Body of pancreas (tissue), 4 donors: ENCODE measurements at regions not wholly inside any gene's neighbourhood (a gene's known extent, or its start where the extent isn't known, plus 50 kb on each side); places are given as distances from the start of the nearest gene placed in this dataset.

Experiments
- CTCF ChIP-seq, 7 experiments: fragments of 450-650 bp in 4 of 7; fragments of 200-600 bp in 3 of 7; sonication (generic) in 3 of 7; IDR thresholded peaks; one replicate each; pipeline ENCODE4 v1.5.1; 2016 to 2019; ENCODE audit warnings: antibody characterized with exemption in 7 of 7
- POLR2A ChIP-seq, 3 donors: fragments of 450-650 bp; IDR thresholded peaks; one replicate each; pipeline ENCODE4 v1.6.1; 2016; ENCODE audit warnings: antibody characterized with exemption in 3 of 3, mild to moderate bottlenecking in 2 of 3

- TF ChIP-seq CTCF (IDR thresholded peaks at IDR 0.05) (no peak), POLR2A (IDR thresholded peaks at IDR 0.05) (no peak)
Measured at GRCh38 chr17:54493691-54494090, 407.0 kb upstream of the TOM1L1 start.
